NB4 (cell line): ENCODE measurements at regions not wholly inside any gene's neighbourhood (a gene's known extent, or its start where the extent isn't known, plus 50 kb on each side); places are given as distances from the start of the nearest gene placed in this dataset.

Source experiments
- DNase-seq: peaks from one replicate; pipeline ENCODE4 v3.0.0; 2010; ENCODE audit warnings: low read depth
- H3K4me3 ChIP-seq: one replicate; pipeline ENCODE4 v1.5.1; 2011; ENCODE audit warnings: mild to moderate bottlenecking, low read depth, low read length, moderate library complexity
- CTCF ChIP-seq: IDR thresholded peaks from one replicate; pipeline ENCODE4 v1.5.1; 2012; ENCODE audit warnings: low read depth, low read length
- MAX ChIP-seq: IDR thresholded peaks from 2 replicates; pipeline ENCODE4 v1.6.1; 2011; ENCODE audit warnings: low read depth, low read length
- MYC ChIP-seq: IDR thresholded peaks from 2 replicates; pipeline ENCODE4 v1.6.1; 2011; ENCODE audit warnings: low read depth, low read length
- POLR2A ChIP-seq: IDR thresholded peaks from 2 replicates; pipeline ENCODE4 v1.6.1; 2011; ENCODE audit warnings: mild to moderate bottlenecking; ENCODE audit not compliant: insufficient read length; ENCODE audit errors: extremely low read depth

GRCh38 chr4:137967480-137968190 is 274.5 kb downstream of the SLC7A11 start:
- TF ChIP-seq POLR2A (no peak), MYC (no peak), MAX (no peak), CTCF (no peak)
- DNase-seq: no peak

GRCh38 chr4:137966504-137966903 is 275.6 kb downstream of the SLC7A11 start:
- H3K4me3 ChIP-seq: no peak overlapping the region
- no peak for DNase-seq
- TF ChIP-seq POLR2A (no peak), MAX (no peak), CTCF (no peak), MYC (no peak)

More at GRCh38 chr4:137967480-137968190, 274.5 kb downstream of the SLC7A11 start:
- no peak overlapping the region for H3K4me3 ChIP-seq

- no peak for DNase-seq
Measured at GRCh38 chr4:137961051-137961438, 281.1 kb downstream of the SLC7A11 start.

GRCh38 chr4:137960371-137961050 is 281.6 kb downstream of the SLC7A11 start:
- H3K4me3 ChIP-seq: no peak overlapping the region
- no peak for DNase-seq
- no peak for TF ChIP-seq MYC

More at GRCh38 chr4:137961051-137961438, 281.1 kb downstream of the SLC7A11 start:
- TF ChIP-seq CTCF (no peak), MYC (no peak), POLR2A (no peak), MAX (no peak)
- no peak overlapping the region for H3K4me3 ChIP-seq

- no peak for DNase-seq
- no peak for TF ChIP-seq CTCF
- no peak for TF ChIP-seq MYC
- TF ChIP-seq POLR2A: no peak
- TF ChIP-seq MAX: no peak
- no peak overlapping the region for H3K4me3 ChIP-seq
Measured at GRCh38 chr4:137957806-137958205, 284.3 kb downstream of the SLC7A11 start.

GRCh38 chr4:137956256-137956655 is 285.9 kb downstream of the SLC7A11 start:
- DNase-seq: no peak
- TF ChIP-seq POLR2A (no peak), MYC (no peak), MAX (no peak), CTCF (no peak)
- no peak overlapping the region for H3K4me3 ChIP-seq
